ENCODE measurements at regions not wholly inside any gene's neighbourhood (a gene's known extent, or its start where the extent isn't known, plus 50 kb on each side); places are given as distances from the start of the nearest gene placed in this dataset.

DNA sequence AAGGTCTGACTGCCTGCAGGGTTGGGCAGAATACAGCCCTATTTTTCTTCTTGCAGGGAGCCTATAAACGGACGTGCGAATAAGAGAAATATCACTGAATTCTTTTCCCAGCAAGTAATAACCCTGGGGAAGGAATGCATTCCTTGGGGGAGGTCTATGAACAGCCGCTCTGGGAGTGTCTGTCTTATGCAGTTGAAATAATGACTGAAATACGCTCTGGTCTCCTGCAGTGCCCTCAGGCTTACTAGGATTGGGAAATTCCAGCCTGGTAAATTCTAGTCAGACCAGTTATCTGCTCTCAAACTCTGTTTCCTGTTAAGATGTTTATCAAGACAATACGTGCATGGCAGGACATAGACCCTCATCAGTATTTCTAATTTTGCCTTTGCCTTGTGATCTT, 72.1 kb upstream of the FAM241A start:
- TF ChIP-seq, protein P1, sequence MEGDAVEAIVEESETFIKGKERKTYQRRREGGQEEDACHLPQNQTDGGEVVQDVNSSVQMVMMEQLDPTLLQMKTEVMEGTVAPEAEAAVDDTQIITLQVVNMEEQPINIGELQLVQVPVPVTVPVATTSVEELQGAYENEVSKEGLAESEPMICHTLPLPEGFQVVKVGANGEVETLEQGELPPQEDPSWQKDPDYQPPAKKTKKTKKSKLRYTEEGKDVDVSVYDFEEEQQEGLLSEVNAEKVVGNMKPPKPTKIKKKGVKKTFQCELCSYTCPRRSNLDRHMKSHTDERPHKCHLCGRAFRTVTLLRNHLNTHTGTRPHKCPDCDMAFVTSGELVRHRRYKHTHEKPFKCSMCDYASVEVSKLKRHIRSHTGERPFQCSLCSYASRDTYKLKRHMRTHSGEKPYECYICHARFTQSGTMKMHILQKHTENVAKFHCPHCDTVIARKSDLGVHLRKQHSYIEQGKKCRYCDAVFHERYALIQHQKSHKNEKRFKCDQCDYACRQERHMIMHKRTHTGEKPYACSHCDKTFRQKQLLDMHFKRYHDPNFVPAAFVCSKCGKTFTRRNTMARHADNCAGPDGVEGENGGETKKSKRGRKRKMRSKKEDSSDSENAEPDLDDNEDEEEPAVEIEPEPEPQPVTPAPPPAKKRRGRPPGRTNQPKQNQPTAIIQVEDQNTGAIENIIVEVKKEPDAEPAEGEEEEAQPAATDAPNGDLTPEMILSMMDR (IDR thresholded peaks at IDR 0.05; ENCODE audit: insufficient read depth, low read length, poor library complexity, severe bottlenecking), result no peak
- TF ChIP-seq EZH2phosphoT487 (conservative IDR thresholded peaks at IDR 0.05; ENCODE audit: low read length), result no peak
